HG02642 (cell line): ENCODE measurements at regions not wholly inside any gene's neighbourhood (a gene's known extent, or its start where the extent isn't known, plus 50 kb on each side); places are given as distances from the start of the nearest gene placed in this dataset.
"Not testable (repeated sequence)": the region's sequence is repeated elsewhere in the genome, so short reads cannot be mapped to it uniquely, and the experiment has no call there.

ENCODE experiments used
- ATAC-seq: cut with Tn5 transposase; IDR thresholded peaks from one replicate; pipeline ENCODE4 v1.9.1; 2021; ENCODE audit warnings: mild to moderate bottlenecking; ENCODE audit not compliant: unreplicated experiment, poor library complexity

DNA sequence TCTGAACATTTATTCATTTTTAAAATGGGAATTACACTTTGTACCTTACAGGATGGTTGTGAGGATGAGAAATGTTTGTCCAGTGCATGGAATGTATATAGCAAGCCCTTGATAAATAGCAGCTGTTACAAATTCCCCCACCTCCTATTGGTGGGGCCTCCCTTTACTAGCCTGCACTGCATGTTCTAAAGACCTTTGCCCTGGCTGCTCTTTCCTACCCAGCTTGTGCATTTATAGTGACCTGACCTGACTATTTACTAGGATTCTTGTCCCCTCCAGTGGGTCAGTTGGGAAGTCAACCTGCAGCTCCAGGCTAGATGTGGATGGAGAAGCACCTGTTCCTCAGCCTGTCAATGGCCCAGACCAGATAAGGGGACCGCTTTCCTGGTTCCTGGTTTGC lies 180.3 kb downstream of the HIPK3 start:
- ATAC-seq: no peak

DNA sequence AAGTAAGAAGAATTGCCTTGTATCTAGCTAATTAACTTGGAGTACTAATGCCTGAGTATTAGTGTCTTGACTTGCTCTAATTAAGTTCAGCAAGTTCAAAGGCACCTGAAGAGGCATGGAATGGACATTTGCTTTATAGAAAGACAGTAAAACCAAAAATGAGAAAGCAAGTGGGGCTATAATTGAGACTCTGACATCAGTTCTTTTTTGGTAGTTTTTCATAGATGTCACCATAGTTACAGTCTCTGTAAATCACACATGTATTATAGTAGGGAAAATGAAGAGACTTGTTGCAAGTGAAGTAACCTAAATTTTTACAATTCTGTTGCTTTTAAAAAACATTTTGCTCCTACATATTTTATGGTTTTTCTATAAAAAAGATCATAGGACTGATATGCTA lies 178.0 kb downstream of the HIPK3 start:
- no peak for ATAC-seq

DNA sequence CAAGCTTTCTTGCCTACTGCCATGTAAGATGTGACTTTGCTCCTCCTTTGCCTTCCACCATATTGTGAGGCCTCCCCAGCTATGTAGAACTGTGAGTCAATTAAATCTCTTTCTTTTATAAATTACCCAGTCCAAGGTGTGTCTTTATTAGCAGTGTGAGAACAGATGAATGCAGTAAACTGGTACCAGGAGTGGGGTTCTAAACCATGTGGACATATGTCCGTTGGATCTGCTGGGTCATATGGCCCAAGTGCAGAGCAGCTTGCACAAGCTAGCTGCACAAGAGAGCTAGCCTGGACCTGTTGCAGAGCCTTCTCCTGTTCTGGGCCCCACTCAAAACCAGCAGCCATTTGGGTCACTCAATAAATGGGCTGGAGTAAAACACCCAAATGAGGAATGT lies 177.1 kb downstream of the HIPK3 start:
- ATAC-seq: no peak

DNA sequence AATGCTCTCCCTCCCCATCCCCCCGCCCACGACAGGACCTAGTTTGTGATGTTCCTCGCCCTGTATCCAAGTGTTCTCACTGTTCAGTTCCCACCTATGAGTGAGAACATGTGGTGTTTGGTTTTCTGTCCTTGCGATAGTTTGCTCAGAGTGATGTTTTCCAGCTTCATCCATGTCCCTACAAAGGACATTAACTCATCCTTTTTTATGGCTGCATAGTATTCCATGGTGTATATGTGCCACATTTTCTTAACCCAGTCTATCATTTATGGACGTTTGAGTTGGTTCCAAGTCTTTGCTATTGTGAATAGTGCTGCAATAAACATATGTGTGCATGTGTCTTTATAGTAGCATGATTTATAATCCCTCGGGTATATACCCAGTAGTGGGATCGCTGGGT lies 171.3 kb downstream of the HIPK3 start:
- ATAC-seq: not testable (repeated sequence)

DNA sequence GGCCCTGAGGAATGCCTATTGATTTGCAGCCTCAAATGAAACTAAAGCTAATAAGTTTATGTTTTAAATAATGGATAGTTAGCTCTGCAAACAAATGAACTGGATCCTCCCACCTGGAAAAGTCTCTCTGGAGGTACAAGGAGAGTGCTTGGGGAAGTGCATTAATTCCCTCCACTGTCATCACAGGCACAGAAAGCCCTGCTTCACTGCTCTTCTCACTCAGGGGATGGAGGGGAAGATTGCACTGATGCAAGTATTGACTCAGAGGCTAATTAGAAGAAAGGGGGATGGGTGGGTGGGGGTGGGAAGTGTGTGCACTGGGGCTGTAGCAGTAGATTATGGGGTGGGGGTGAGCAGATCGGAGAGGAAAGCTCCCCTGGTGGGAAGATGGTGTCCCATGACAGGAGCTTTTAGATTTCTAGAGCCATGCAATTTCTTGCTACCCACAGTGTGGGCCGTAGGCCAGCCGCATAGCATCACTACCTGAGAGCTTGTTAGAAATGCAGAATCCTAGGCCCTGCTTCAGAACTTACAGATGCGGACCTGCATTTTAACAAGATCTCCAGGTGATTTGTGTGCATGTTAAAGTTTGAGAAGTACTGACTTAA lies 163.9 kb downstream of the HIPK3 start:
- ATAC-seq: no peak

DNA sequence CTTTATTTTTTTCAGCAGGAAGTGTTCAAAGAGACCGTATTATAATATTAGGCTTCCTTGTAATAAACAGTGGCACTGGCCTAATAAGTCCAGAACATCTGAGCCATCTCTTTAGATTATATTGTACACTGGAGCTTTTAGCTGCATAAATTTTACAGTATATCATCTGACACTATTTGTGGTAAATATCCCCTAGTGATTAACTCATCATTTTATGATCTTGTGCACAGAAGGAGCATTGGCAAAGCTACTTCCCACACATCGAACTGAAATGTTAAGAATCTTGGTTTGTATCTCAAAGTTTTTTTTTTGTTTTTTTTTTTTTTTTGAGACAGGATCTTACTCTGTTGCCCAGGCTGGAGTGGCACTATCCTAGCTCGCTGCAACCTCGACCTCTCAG lies 162.7 kb downstream of the HIPK3 start:
- ATAC-seq: no peak

DNA sequence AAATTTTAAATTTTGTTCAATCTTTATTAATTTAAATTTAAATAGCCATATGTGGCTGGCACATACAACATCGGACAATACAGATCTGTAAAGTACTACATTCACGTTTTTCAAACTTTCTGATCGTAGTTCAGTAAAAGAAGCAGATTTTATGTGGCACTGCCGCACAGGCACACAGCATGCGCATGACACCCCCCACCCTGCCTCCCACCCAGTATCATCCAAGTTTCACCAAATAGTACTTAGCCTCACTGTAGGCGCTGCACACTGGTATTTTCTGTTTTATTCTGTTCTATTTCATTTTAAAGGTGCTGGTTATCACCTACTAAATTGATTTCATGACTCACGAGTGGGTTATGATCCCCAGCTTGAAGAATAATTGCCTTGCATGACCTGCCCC lies 159.9 kb downstream of the HIPK3 start:
- no peak for ATAC-seq

DNA sequence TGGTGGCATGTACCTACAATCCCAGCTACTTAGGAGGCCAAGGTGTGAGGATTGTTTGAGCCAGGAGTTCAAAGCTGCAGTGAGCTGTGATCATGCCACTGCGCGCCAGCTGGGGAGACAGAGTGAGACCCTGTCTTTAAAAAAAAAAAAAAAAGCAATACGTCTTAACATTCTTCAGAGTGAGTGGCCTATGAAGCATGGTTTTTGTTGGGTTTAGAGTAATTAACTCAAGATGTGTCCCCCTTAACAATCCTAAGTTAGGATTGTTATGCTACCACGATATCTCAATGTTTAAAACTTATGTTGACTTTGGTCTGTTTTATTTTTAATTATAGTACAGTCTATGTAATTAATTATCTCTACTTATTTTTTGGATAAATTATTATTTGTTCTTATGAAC lies 156.1 kb downstream of the HIPK3 start:
- ATAC-seq: no peak

DNA sequence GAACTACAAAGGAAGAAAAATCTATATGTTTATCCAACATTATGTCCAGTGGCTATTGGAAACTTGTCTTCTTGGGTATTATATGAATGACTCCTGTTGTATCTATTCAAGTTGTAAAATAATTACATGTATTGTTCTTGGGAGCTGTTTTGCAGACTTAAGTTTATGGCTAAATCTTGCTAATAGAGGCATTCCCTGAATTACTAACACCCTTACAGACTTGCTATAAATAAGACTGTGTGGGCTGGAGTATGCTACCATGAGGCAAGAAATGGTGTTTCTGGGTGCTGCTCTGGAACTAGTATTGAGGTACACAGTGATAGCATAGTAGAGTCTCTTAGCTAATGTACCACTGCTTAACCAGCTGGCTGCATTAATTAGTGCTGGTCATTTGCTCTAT lies 155.1 kb downstream of the HIPK3 start:
- ATAC-seq: no peak

DNA sequence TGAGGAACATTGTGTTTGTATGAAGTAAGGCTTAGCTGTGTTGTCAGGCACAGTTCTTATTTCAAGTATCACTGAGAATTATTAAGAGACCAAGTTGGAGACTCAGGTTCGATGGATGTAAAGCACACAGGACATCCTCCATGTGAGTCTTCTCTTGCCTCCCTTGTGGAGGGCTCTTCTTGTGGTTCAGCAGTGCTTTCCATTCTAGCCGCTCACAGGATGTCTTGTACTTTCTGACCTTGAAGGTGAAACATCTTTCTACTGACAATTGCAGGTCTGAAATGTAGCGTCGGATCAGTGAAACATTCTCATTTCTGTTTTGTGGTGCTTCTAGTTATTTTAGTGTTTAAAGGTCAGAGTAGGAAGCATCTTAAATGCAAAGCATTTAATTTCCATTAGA lies 154.6 kb downstream of the HIPK3 start:
- no peak for ATAC-seq

DNA sequence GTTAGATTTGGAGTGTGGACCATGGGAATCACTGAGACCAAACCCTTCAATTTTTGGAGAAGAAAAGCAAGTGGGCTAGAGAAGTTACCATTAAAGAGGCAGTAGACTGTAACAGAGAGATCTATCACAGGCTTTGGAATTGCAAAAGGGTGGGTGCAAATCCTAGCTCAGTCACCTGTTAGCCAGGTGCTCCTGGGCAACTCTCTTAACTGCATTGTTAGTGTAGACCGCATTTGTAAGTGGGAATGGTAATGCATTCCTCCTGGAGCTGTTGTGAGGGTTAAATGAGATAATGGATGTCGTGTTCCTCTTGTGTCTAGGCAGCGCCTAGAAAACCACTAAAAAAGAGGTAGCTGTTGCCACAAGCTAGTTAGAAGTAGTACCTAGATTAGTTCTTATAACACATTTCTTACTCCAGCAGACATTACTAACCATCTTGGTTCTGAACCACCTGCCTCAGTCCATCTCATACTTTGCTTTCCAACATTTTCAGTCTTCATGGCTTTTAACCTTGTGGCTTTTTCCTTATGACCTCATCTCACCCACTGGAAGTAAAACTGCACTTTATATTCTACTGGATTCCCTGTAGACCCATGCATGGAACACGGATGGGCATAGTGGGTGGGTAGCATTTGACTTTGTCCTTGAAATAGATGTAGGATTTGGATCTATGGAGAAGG lies 153.0 kb downstream of the HIPK3 start:
- ATAC-seq: no peak
